ENCODE measurements at regions not wholly inside any gene's neighbourhood (a gene's known extent, or its start where the extent isn't known, plus 50 kb on each side); places are given as distances from the start of the nearest gene placed in this dataset.

GRCh38 chr5:130568791-130569190 is 596.3 kb downstream of the HINT1 start:
- DNase-seq (ENCODE audit: low read depth, low spot score) (no peak), ATAC-seq (no peak)
- H3K4me2 ChIP-seq (ENCODE audit: low read length) = no peak overlapping the region
- intact Hi-C loops (cut with micrococcal nuclease) = no loop called here
- no peaks in the 10 kb centered on the region for H4K20me1 ChIP-seq (ENCODE audit: insufficient read depth)
- no peak overlapping the region for H3K4me3 ChIP-seq (replicated peaks in 1 of 2; ENCODE audit: low read depth in 1 of 2, low read length in 2 of 2)
- TF ChIP-seq SIN3A (IDR thresholded peaks at IDR 0.05; ENCODE audit: low read depth) = no peak
- no peak for TF ChIP-seq RAD21 (IDR thresholded peaks at IDR 0.05; ENCODE audit: low read depth)
- no peak for TF ChIP-seq SP1 (IDR thresholded peaks at IDR 0.05; ENCODE audit: low read depth)
- TF ChIP-seq EZH2 (IDR thresholded peaks at IDR 0.05) = no peak
- TF ChIP-seq MAX (IDR thresholded peaks at IDR 0.05) = no peak
- no peak for TF ChIP-seq ZNF274 (IDR thresholded peaks at IDR 0.05; ENCODE audit: low read depth, low read length)
- no peak for TF ChIP-seq POLR2A (IDR thresholded peaks at IDR 0.05; ENCODE audit: borderline replicate concordance, extremely low read depth, insufficient read depth, insufficient read length)
- TF ChIP-seq ZFX (IDR thresholded peaks at IDR 0.05) = no peak
- no peak for TF ChIP-seq CTCF (IDR thresholded peaks at IDR 0.05 in 2 of 3, conservative IDR thresholded peaks at IDR 0.05 in 1 of 3; ENCODE audit: borderline replicate concordance in 1 of 3, insufficient read depth in 1 of 3, low read depth in 2 of 3, low read length in 2 of 3)
- TF ChIP-seq EZH2phosphoT487 (IDR thresholded peaks at IDR 0.05; ENCODE audit: borderline replicate concordance) = no peak
- no peak for TF ChIP-seq JUND (IDR thresholded peaks at IDR 0.05)
- TF ChIP-seq POLR2AphosphoS5 (IDR thresholded peaks at IDR 0.05; ENCODE audit: low read depth, low read length) = no peak
- TF ChIP-seq CBX3 (IDR thresholded peaks at IDR 0.05; ENCODE audit: low read depth) = no peak
- no peak for TF ChIP-seq ZBTB33 (IDR thresholded peaks at IDR 0.05; ENCODE audit: extremely low read depth, insufficient replicate concordance, low read length)
- TF ChIP-seq SRF (IDR thresholded peaks at IDR 0.05; ENCODE audit: low read depth) = no peak
- TF ChIP-seq ELF1 (IDR thresholded peaks at IDR 0.05; ENCODE audit: borderline replicate concordance, low read depth) = no peak
- TF ChIP-seq REST (IDR thresholded peaks at IDR 0.05; ENCODE audit: low read depth) = no peak
- TF ChIP-seq YY1 (IDR thresholded peaks at IDR 0.05; ENCODE audit: extremely low read depth, insufficient replicate concordance, low read depth, low read length) = no peak
- no peak for TF ChIP-seq ATF3 (IDR thresholded peaks at IDR 0.05)
- no peak for TF ChIP-seq FOSL1 (IDR thresholded peaks at IDR 0.05; ENCODE audit: low read depth)
- ChIA-PET RAD21 (ENCODE audit: low non-redundant PET in 1 of 2, low total read pairs in 2 of 2, uncharacterized antibody in 2 of 2, unreplicated experiment in 2 of 2) (no interaction called here), POLR2A (no interaction called here), CTCF (no interaction called here)
- no peak overlapping the region for H3K9ac ChIP-seq (ENCODE audit: low read length)
- no peaks in the 10 kb centered on the region for H3K4me1 ChIP-seq (ENCODE audit: control insufficient read depth in 1 of 2, insufficient read depth in 2 of 2, low read length in 2 of 2)
- H3K36me3 ChIP-seq (ENCODE audit: control insufficient read depth in 1 of 2, insufficient read depth in 2 of 2, low read length in 2 of 2) = no peaks in the 10 kb centered on the region
- H3K9me2 ChIP-seq (ENCODE audit: insufficient read depth) = no peaks in the 10 kb centered on the region
- H3K27me3 ChIP-seq (ENCODE audit: insufficient read depth, low read length) = no peaks in the 10 kb centered on the region
- H3K9me3 ChIP-seq (ENCODE audit: control insufficient read depth in 1 of 2, insufficient read depth in 1 of 2, low read depth in 1 of 2, low read length in 2 of 2) = no peaks in the 10 kb centered on the region
- no TSS peak for BruUV-seq (replicated peaks)
- H2AFZ ChIP-seq (ENCODE audit: low read depth, low read length, poor library complexity, severe bottlenecking) = no peak overlapping the region
- no peaks in the 10 kb centered on the region for H3K79me2 ChIP-seq (ENCODE audit: insufficient read depth, low read length)
- no peak overlapping the region for H3K27ac ChIP-seq (ENCODE audit: low read depth, low read length)

Data from HCT116 (cell line).